ENCODE measurements at regions not wholly inside any gene's neighbourhood (a gene's known extent, or its start where the extent isn't known, plus 50 kb on each side); places are given as distances from the start of the nearest gene placed in this dataset.

DNA sequence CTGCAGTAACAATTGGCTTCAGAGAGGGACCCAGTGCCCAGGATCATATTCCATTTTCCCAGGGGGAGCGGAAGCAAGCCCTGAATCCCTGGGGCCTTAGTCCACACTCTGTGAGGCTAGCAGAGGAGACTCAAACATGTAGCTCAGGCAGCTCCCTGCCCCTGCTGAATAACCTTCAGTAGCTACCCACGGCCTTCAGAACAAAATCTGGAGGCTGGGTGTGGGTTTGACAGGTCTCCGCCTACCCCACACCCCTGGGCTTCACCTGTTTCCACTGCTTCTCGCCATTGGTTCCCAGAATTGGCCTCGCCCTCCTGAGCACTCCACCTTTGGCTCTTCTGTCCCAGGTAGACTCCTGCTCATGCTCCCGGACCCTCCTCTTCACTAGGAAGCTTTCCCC lies 93.6 kb upstream of the ATP2B2 start:
- Mint-ChIP-seq H3K27ac (ENCODE audit: unreplicated experiment) (no peak overlapping the region), H3K36me3 (ENCODE audit: unreplicated experiment) (no peaks in the 10 kb centered on the region), H3K27me3 (ENCODE audit: unreplicated experiment) (peaks cover 18% of the 10 kb centered on the region), H3K4me3 (ENCODE audit: unreplicated experiment) (no peak overlapping the region), H3K9me3 (ENCODE audit: unreplicated experiment) (peaks cover 3% of the 10 kb centered on the region), H3K4me1 (ENCODE audit: unreplicated experiment) (no peaks in the 10 kb centered on the region)
- TF ChIP-seq, protein P1, sequence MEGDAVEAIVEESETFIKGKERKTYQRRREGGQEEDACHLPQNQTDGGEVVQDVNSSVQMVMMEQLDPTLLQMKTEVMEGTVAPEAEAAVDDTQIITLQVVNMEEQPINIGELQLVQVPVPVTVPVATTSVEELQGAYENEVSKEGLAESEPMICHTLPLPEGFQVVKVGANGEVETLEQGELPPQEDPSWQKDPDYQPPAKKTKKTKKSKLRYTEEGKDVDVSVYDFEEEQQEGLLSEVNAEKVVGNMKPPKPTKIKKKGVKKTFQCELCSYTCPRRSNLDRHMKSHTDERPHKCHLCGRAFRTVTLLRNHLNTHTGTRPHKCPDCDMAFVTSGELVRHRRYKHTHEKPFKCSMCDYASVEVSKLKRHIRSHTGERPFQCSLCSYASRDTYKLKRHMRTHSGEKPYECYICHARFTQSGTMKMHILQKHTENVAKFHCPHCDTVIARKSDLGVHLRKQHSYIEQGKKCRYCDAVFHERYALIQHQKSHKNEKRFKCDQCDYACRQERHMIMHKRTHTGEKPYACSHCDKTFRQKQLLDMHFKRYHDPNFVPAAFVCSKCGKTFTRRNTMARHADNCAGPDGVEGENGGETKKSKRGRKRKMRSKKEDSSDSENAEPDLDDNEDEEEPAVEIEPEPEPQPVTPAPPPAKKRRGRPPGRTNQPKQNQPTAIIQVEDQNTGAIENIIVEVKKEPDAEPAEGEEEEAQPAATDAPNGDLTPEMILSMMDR (IDR thresholded peaks at IDR 0.05): no peak
- DNase-seq (ENCODE audit: extremely low spot score, unreplicated experiment): no peak

DNA sequence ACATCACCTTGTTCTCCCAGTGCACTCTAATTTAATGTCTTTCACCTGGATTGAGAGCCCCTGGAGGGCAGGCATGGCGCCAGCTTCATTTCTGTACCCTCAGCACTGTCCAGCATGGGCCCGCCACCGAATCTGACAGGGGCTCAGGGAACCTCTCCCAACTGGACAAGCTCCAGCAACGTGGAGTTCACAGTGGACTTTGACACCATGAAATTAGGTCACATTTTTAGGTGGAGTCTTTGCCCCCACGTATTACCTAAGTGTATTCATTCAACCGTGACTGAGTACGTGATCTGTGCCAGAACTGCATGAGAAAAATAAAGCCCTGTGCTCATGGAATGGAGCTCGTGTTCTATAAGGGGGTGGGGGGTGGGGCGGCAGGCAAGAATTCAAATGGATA lies 94.1 kb upstream of the ATP2B2 start:
- TF ChIP-seq, protein P1 (IDR thresholded peaks at IDR 0.05): no peak
- Mint-ChIP-seq H3K36me3 (ENCODE audit: unreplicated experiment) (no peaks in the 10 kb centered on the region), H3K27ac (ENCODE audit: unreplicated experiment) (no peak overlapping the region), H3K27me3 (ENCODE audit: unreplicated experiment) (peaks cover 21% of the 10 kb centered on the region), H3K4me3 (ENCODE audit: unreplicated experiment) (no peak overlapping the region), H3K4me1 (ENCODE audit: unreplicated experiment) (no peaks in the 10 kb centered on the region), H3K9me3 (ENCODE audit: unreplicated experiment) (peaks cover 3% of the 10 kb centered on the region)
- no peak for DNase-seq (ENCODE audit: extremely low spot score, unreplicated experiment)

DNA sequence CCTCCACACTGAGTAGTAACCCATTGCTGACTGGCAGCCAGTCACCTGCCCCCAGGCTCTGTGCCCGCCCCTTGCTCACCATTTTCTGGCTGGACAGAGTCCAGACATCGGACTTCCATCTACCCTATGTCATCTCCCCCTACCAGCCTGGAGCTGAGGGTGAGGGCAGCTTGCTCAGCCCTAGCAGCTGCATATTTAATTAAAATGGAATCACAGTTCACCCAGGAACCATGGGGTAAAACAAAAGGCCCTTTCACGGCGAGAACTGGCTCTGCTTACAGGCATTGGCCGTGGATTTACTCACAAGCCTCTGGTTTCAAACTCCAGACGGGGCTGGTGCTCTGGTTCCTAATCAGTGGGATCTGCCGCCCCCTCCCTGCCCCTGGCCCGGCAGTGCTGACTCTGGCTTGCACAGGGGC lies 94.9 kb upstream of the ATP2B2 start:
- H3K4me3 Mint-ChIP-seq (ENCODE audit: unreplicated experiment): no peak overlapping the region
- no peaks in the 10 kb centered on the region for H3K4me1 Mint-ChIP-seq (ENCODE audit: unreplicated experiment)
- H3K9me3 Mint-ChIP-seq (ENCODE audit: unreplicated experiment): no peaks in the 10 kb centered on the region
- no peak overlapping the region for H3K27ac Mint-ChIP-seq (ENCODE audit: unreplicated experiment)
- no peak for DNase-seq (ENCODE audit: extremely low spot score, unreplicated experiment)
- TF ChIP-seq, protein P1 (IDR thresholded peaks at IDR 0.05): no peak
- no peaks in the 10 kb centered on the region for H3K36me3 Mint-ChIP-seq (ENCODE audit: unreplicated experiment)
- peaks cover 27% of the 10 kb centered on the region for H3K27me3 Mint-ChIP-seq (ENCODE audit: unreplicated experiment)

DNA sequence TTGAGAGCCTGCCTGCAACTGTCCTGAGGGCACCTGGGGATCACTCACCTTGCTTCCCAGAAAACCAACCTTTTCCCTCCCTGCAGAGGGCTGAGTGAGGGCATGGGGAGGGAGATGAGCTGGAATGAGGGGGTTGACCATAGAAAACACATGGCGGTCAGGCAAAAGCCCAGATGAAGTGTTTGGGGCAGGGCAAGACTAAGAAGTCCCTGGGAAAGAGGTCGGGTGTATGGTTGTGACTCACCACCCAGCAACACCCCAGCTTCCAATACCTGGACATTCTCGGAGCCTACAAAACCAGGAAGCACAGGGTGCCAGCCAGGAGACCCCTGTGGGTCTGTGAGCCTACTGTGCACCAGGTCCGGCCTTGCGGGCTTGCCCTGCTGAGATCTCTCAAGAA lies 95.3 kb upstream of the ATP2B2 start:
- TF ChIP-seq, protein P1 (IDR thresholded peaks at IDR 0.05): no peak
- H3K36me3 Mint-ChIP-seq (ENCODE audit: unreplicated experiment): no peaks in the 10 kb centered on the region
- DNase-seq (ENCODE audit: extremely low spot score, unreplicated experiment): no peak
- H3K27me3 Mint-ChIP-seq (ENCODE audit: unreplicated experiment): peaks cover 27% of the 10 kb centered on the region
- no peak overlapping the region for H3K27ac Mint-ChIP-seq (ENCODE audit: unreplicated experiment)
- H3K4me3 Mint-ChIP-seq (ENCODE audit: unreplicated experiment): no peak overlapping the region
- no peaks in the 10 kb centered on the region for H3K4me1 Mint-ChIP-seq (ENCODE audit: unreplicated experiment)
- no peaks in the 10 kb centered on the region for H3K9me3 Mint-ChIP-seq (ENCODE audit: unreplicated experiment)

DNA sequence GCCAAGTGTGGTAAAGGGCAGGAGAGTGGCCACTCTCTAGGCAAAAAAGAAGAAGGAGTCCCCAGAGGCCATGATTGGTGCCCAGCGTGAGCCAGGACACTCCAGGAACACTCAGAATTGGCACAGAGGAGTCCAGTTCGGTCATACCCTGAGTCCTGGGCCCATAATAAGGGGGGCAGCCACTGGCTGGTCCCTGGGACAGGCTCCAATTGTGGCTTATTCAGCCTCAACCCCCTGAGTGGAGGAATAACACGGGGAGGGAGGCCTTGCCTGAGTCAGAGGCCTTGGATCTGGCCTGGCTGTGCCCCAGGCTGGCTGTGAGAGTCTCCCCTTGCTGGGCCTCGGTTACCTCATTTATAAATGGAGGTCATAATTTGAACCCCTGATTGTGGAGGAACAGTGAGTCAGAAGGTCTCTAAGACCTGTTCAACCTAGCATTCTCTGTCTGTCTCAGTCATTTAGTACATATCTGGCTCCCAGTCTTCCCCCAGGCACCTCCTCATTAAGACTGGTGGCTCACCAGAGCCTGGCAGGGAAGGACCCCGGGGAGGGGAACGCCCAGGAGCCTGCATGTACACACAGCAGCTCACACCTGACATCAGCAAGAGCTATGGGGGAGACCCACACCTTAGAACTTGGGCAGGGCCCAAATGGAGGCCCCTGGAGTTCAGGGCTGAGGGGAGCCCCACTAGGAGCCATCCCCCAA lies 95.9 kb upstream of the ATP2B2 start:
- Mint-ChIP-seq H3K4me1 (ENCODE audit: unreplicated experiment) (no peaks in the 10 kb centered on the region), H3K9me3 (ENCODE audit: unreplicated experiment) (no peaks in the 10 kb centered on the region), H3K4me3 (ENCODE audit: unreplicated experiment) (no peak overlapping the region), H3K27ac (ENCODE audit: unreplicated experiment) (no peak overlapping the region), H3K36me3 (ENCODE audit: unreplicated experiment) (no peaks in the 10 kb centered on the region), H3K27me3 (ENCODE audit: unreplicated experiment) (peaks cover 27% of the 10 kb centered on the region)
- no peak for DNase-seq (ENCODE audit: extremely low spot score, unreplicated experiment)
- TF ChIP-seq, protein P1 (IDR thresholded peaks at IDR 0.05): no peak

Measured in osteocyte (in vitro differentiated cells).